ENCODE measurements at regions not wholly inside any gene's neighbourhood (a gene's known extent, or its start where the extent isn't known, plus 50 kb on each side); places are given as distances from the start of the nearest gene placed in this dataset.

DNA sequence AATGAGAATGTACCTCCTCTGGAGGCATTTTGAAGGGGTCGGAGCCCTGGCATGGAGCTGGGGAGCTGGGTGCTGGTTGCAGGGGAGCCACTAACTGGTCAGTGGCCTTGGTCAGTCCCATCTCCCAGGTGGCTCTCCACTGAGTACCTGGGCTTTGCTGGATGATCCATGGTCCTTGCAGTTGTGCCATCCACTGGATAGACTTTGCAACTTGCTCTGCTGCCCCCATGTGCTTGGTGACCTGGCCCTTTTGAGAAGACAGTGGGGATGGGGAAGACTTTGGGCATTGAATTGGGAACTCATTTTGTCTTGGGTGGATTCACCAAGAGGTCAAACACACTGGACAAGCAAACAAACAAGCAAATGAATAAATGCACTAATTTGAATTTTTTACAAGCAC is 263.9 kb downstream of the MYCN start:
- H3K27me3 Mint-ChIP-seq (ENCODE audit: low read depth): peaks cover 3% of the 10 kb centered on the region; the same call in 1 of the 2 replicates

More for the DNA sequence above, 263.9 kb downstream of the MYCN start:
- Mint-ChIP-seq H3K4me3 (no peak overlapping the region), H3K27ac (no peak overlapping the region), H3K9me3 (peaks cover 0 to 11% of the 10 kb centered on the region in 2 experiments; a peak in 2 of 5 replicates), H3K36me3 (ENCODE audit: insufficient read depth in 1 of 3, low read depth in 3 of 3) (peaks cover 0 to 5% (median 2%) of the 10 kb centered on the region in 3 experiments; a peak in 3 of 7 replicates), H3K4me1 (peaks cover 26 to 42% of the 10 kb centered on the region in 2 experiments)
- Histone ChIP-seq H3K23ac (ENCODE audit: insufficient read length, low read depth, low read length) (no peak overlapping the region), H3K4ac (ENCODE audit: low read depth, low read length) (no peak overlapping the region), H3T11ph (ENCODE audit: low read length) (no peak overlapping the region), H3K27ac (ENCODE audit: insufficient read length, low read depth, low read length) (no peak overlapping the region), H2BK20ac (ENCODE audit: low read depth, low read length, poor library complexity, severe bottlenecking) (no peak overlapping the region), H4K5ac (ENCODE audit: insufficient read length, low read depth, low read length) (no peak overlapping the region), H2BK12ac (ENCODE audit: insufficient read length, low read depth, low read length) (no peak overlapping the region), H3K9ac (ENCODE audit: extremely low read depth, insufficient read length, low read length) (no peak overlapping the region), H4K20me1 (ENCODE audit: control insufficient read depth, insufficient read depth, insufficient read length) (no peaks in the 10 kb centered on the region), H3K23me2 (ENCODE audit: insufficient read length, low read depth, low read length, poor library complexity, severe bottlenecking) (no peaks in the 10 kb centered on the region), H2BK5ac (ENCODE audit: insufficient read length, low read length) (no peak overlapping the region), H3K79me2 (ENCODE audit: insufficient read depth, low read length) (no peaks in the 10 kb centered on the region), H3K18ac (ENCODE audit: insufficient read length, low read depth, low read length) (no peak overlapping the region), H3K56ac (ENCODE audit: insufficient read length, low read depth, low read length) (no peak overlapping the region), H3K14ac (ENCODE audit: insufficient read depth, low read length) (no peak overlapping the region), H3K9me3 (ENCODE audit: control insufficient read depth, low read depth, low read length) (no peaks in the 10 kb centered on the region), H3K79me1 (ENCODE audit: insufficient read depth, low read depth, low read length, poor library complexity, severe bottlenecking) (no peaks in the 10 kb centered on the region), H2AFZ (ENCODE audit: low read length) (no peak overlapping the region), H3K4me1 (ENCODE audit: insufficient read depth, low read length) (no peaks in the 10 kb centered on the region), H2BK120ac (ENCODE audit: low read depth, low read length, poor library complexity, severe bottlenecking) (no peak overlapping the region), H4K91ac (ENCODE audit: insufficient read length, low read depth, low read length) (no peak overlapping the region), H2AK5ac (ENCODE audit: insufficient read length, low read length) (no peak overlapping the region), H3K4me2 (ENCODE audit: insufficient read depth, insufficient read length, low read length) (no peak overlapping the region), H4K8ac (replicated peaks; ENCODE audit: insufficient read length, low read depth, low read length) (no peak overlapping the region), H3K27me3 (ENCODE audit: insufficient read depth, low read length) (no peaks in the 10 kb centered on the region), H2BK15ac (ENCODE audit: low read depth, low read length) (no peak overlapping the region)
- no peak for DNase-seq
- TF ChIP-seq, protein P1, sequence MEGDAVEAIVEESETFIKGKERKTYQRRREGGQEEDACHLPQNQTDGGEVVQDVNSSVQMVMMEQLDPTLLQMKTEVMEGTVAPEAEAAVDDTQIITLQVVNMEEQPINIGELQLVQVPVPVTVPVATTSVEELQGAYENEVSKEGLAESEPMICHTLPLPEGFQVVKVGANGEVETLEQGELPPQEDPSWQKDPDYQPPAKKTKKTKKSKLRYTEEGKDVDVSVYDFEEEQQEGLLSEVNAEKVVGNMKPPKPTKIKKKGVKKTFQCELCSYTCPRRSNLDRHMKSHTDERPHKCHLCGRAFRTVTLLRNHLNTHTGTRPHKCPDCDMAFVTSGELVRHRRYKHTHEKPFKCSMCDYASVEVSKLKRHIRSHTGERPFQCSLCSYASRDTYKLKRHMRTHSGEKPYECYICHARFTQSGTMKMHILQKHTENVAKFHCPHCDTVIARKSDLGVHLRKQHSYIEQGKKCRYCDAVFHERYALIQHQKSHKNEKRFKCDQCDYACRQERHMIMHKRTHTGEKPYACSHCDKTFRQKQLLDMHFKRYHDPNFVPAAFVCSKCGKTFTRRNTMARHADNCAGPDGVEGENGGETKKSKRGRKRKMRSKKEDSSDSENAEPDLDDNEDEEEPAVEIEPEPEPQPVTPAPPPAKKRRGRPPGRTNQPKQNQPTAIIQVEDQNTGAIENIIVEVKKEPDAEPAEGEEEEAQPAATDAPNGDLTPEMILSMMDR (conservative IDR thresholded peaks at IDR 0.05): no peak
- no CpG with 5 or more reads among the region's 1 CpG for WGBS (ENCODE audit: extremely low coverage, insufficient read length, low lambda C conversion rate)

Data from H9 (cell line).